ENCODE measurements at regions not wholly inside any gene's neighbourhood (a gene's known extent, or its start where the extent isn't known, plus 50 kb on each side); places are given as distances from the start of the nearest gene placed in this dataset.

- no peak overlapping the region for H2AFZ ChIP-seq (ENCODE audit: low read depth, low read length)
- TF ChIP-seq CTCF (IDR thresholded peaks at IDR 0.05; ENCODE audit: borderline replicate concordance, extremely low read depth, low read length, poor library complexity, severe bottlenecking) (no peak), EZH2 (IDR thresholded peaks at IDR 0.05; ENCODE audit: borderline replicate concordance, low read depth, low read length, severe bottlenecking) (no peak)
- no peak overlapping the region for H3K27ac ChIP-seq (ENCODE audit: low read length)
These were observed 450.1 kb downstream of the BMP2 start for GRCh38 chr20:7217606-7218005.

GRCh38 chr20:7220755-7221154, 453.3 kb downstream of the BMP2 start:
- Histone ChIP-seq H3K4me2 (ENCODE audit: insufficient read depth, low read length) (no peak overlapping the region), H2AFZ (ENCODE audit: low read depth, low read length) (no peak overlapping the region), H3K4me1 (ENCODE audit: insufficient read depth, low read length) (no peaks in the 10 kb centered on the region), H3K9me3 (ENCODE audit: insufficient read depth, low read length, severe bottlenecking) (no peaks in the 10 kb centered on the region), H3K79me2 (ENCODE audit: insufficient read depth, low read length) (no peaks in the 10 kb centered on the region), H4K20me1 (ENCODE audit: insufficient read depth, low read length) (no peaks in the 10 kb centered on the region), H3K27ac (ENCODE audit: low read length) (no peak overlapping the region), H3K4me3 (ENCODE audit: low read depth in 1 of 2, low read length in 2 of 2) (no peak overlapping the region), H3K36me3 (ENCODE audit: insufficient read depth, low read length) (no peaks in the 10 kb centered on the region), H3K9ac (ENCODE audit: low read depth, low read length) (no peak overlapping the region), H3K27me3 (ENCODE audit: insufficient read depth, low read length, poor library complexity) (no peaks in the 10 kb centered on the region)
- TF ChIP-seq CTCF (IDR thresholded peaks at IDR 0.05; ENCODE audit: borderline replicate concordance, extremely low read depth, low read length, poor library complexity, severe bottlenecking) (no peak), EZH2 (IDR thresholded peaks at IDR 0.05; ENCODE audit: borderline replicate concordance, low read depth, low read length, severe bottlenecking) (no peak)
- DNase-seq, result no peak
- ATAC-seq (ENCODE audit: insufficient read depth, low read depth), result no peak

More at GRCh38 chr20:7217606-7218005, 450.1 kb downstream of the BMP2 start:
- DNase-seq, result no peak
- Histone ChIP-seq H3K4me2 (ENCODE audit: insufficient read depth, low read length) (no peak overlapping the region), H4K20me1 (ENCODE audit: insufficient read depth, low read length) (no peaks in the 10 kb centered on the region), H3K27me3 (ENCODE audit: insufficient read depth, low read length, poor library complexity) (no peaks in the 10 kb centered on the region), H3K79me2 (ENCODE audit: insufficient read depth, low read length) (no peaks in the 10 kb centered on the region), H3K9ac (ENCODE audit: low read depth, low read length) (no peak overlapping the region), H3K4me1 (ENCODE audit: insufficient read depth, low read length) (no peaks in the 10 kb centered on the region), H3K36me3 (ENCODE audit: insufficient read depth, low read length) (no peaks in the 10 kb centered on the region), H3K9me3 (ENCODE audit: insufficient read depth, low read length, severe bottlenecking) (no peaks in the 10 kb centered on the region), H3K4me3 (ENCODE audit: low read depth in 1 of 2, low read length in 2 of 2) (no peak overlapping the region)
- ATAC-seq (ENCODE audit: insufficient read depth, low read depth), result no peak

GRCh38 chr20:7226156-7226555, 458.7 kb downstream of the BMP2 start:
- Histone ChIP-seq H3K36me3 (ENCODE audit: insufficient read depth, low read length) (no peaks in the 10 kb centered on the region), H3K4me3 (ENCODE audit: low read depth in 1 of 2, low read length in 2 of 2) (no peak overlapping the region), H3K79me2 (ENCODE audit: insufficient read depth, low read length) (no peaks in the 10 kb centered on the region), H3K9me3 (ENCODE audit: insufficient read depth, low read length, severe bottlenecking) (no peaks in the 10 kb centered on the region), H3K27ac (ENCODE audit: low read length) (no peak overlapping the region), H4K20me1 (ENCODE audit: insufficient read depth, low read length) (no peaks in the 10 kb centered on the region), H2AFZ (ENCODE audit: low read depth, low read length) (no peak overlapping the region), H3K27me3 (ENCODE audit: insufficient read depth, low read length, poor library complexity) (no peaks in the 10 kb centered on the region), H3K4me1 (ENCODE audit: insufficient read depth, low read length) (no peaks in the 10 kb centered on the region), H3K9ac (ENCODE audit: low read depth, low read length) (no peak overlapping the region), H3K4me2 (ENCODE audit: insufficient read depth, low read length) (no peak overlapping the region)
- DNase-seq, result no peak
- TF ChIP-seq EZH2 (IDR thresholded peaks at IDR 0.05; ENCODE audit: borderline replicate concordance, low read depth, low read length, severe bottlenecking), result no peak
- TF ChIP-seq CTCF (IDR thresholded peaks at IDR 0.05; ENCODE audit: borderline replicate concordance, extremely low read depth, low read length, poor library complexity, severe bottlenecking), result no peak
- no peak for ATAC-seq (ENCODE audit: insufficient read depth, low read depth)

GRCh38 chr20:7231303-7231702, 463.8 kb downstream of the BMP2 start:
- H3K4me2 ChIP-seq (ENCODE audit: insufficient read depth, low read length), result no peak overlapping the region
- H3K79me2 ChIP-seq (ENCODE audit: insufficient read depth, low read length), result no peaks in the 10 kb centered on the region
- no peak overlapping the region for H3K9ac ChIP-seq (ENCODE audit: low read depth, low read length)
- H4K20me1 ChIP-seq (ENCODE audit: insufficient read depth, low read length), result no peaks in the 10 kb centered on the region
- H2AFZ ChIP-seq (ENCODE audit: low read depth, low read length), result no peak overlapping the region
- H3K9me3 ChIP-seq (ENCODE audit: insufficient read depth, low read length, severe bottlenecking), result peaks cover 5% of the 10 kb centered on the region
- no peak overlapping the region for H3K4me3 ChIP-seq (ENCODE audit: low read depth in 1 of 2, low read length in 2 of 2)
- H3K27ac ChIP-seq (ENCODE audit: low read length), result no peak overlapping the region
- no peaks in the 10 kb centered on the region for H3K27me3 ChIP-seq (ENCODE audit: insufficient read depth, low read length, poor library complexity)
- ATAC-seq (ENCODE audit: insufficient read depth, low read depth) (no peak), DNase-seq (no peak)
- H3K36me3 ChIP-seq (ENCODE audit: insufficient read depth, low read length), result no peaks in the 10 kb centered on the region
- TF ChIP-seq CTCF (IDR thresholded peaks at IDR 0.05; ENCODE audit: borderline replicate concordance, extremely low read depth, low read length, poor library complexity, severe bottlenecking) (no peak), EZH2 (IDR thresholded peaks at IDR 0.05; ENCODE audit: borderline replicate concordance, low read depth, low read length, severe bottlenecking) (no peak)
- no peaks in the 10 kb centered on the region for H3K4me1 ChIP-seq (ENCODE audit: insufficient read depth, low read length)

Measured in DND-41 (cell line).